ENCODE measurements at regions not wholly inside any gene's neighbourhood (a gene's known extent, or its start where the extent isn't known, plus 50 kb on each side); places are given as distances from the start of the nearest gene placed in this dataset.

GRCh38 chr3:189455641-189456417 lies 175.4 kb upstream of the TP63 start:
- no peak for DNase-seq

GRCh38 chr3:189457201-189457607 lies 174.0 kb upstream of the TP63 start:
- DNase-seq = no peak

DNA sequence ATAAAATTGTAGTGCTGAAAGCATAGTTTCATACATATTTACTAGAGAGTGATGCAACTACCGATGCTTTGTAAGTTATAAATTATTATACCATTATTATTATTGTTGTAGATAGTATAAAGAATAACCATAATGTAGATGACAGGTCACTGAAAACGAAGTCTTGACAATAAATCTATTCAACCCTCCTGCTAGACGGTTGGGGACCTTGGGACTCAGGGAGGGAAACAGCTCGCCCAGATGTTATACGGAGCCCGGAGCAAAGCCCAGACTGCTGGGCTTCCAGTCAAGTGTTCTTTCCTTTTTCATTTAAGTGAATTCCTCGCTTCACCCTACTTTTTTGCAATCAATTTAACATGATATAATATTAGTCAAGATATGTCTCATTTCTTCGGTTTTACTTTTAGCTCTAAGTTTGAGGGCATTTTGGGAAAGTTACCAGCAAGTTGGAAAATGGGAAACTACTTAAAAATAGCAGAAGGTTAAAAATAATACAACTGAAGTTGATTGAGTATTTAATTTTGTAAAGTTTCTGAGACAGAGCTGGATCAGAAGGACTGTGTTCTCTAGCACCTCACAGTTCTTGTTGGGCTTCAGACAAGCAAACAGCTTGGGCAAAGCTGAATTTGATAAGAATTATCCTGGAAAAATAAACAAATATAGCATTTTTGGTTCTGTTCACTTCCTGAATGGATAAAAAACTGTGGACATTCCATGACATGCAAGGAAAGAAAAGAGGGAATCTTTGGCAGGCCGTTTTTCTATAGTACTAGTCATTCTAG lies 173.4 kb upstream of the TP63 start:
- no peak for DNase-seq

DNA sequence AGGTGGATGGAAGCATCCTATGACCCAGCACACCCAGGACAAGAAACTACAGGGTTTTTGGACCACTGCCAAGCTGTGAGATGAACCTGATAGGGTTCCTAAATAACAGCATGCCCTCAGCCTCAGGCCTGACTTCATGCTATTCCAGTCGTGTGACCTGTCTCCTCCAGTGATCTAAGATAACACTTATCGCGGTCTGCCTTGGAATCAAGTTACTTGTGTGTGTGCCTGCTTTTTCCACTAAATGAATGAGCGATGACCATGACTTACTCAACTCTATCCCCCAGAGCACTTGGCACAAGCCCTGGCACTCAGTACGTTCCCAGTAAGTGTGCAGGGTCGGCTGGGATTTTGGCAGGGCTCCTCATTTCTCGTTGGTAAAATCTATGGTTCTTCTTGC lies 172.7 kb upstream of the TP63 start:
- DNase-seq = no peak

- DNase-seq = no peak
Observed at GRCh38 chr3:189459231-189459630, 172.0 kb upstream of the TP63 start.

GRCh38 chr3:189460511-189460910 lies 170.7 kb upstream of the TP63 start:
- no peak for DNase-seq

DNA sequence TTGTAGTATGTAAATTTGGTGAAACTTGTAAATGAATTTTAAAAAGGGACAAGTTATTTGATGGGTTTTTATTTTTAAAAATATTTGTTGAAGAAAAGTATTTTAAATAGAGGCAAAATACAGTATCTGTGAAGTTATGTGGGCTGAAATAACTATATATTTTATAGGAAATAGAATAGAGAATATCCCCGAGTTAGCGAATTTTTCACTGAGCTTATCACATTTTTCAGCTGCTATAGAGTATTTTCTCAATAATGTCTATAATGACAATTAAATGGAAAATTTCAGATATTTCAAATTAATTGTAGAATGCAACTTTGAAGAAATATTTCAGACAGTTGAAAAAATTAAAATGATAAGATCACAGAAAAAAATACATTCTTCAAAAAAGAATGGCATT lies 166.4 kb upstream of the TP63 start:
- DNase-seq = no peak

GRCh38 chr3:189466004-189466403 lies 165.2 kb upstream of the TP63 start:
- DNase-seq = no peak

DNA sequence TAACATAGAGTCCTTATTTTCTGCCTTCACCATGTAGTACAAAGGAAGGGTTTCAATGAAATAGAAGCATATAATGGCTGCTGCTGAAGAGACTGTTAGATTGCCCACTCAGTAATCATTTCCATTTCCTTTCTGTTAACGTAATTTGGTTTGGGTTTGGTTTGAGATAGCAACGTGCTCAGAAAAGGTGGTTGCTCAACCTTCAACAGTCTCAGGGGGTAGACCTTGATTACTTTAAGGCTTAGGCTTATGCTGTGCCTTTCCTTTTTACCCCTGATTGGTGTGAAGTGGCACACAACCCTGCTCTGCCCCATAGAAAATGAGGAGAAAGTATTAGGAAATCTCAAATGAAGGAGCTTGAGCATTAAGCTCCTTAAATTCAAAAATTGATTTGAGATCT lies 163.7 kb upstream of the TP63 start:
- DNase-seq = no peak

GRCh38 chr3:189474944-189475343 lies 156.2 kb upstream of the TP63 start:
- DNase-seq = no peak

DNA sequence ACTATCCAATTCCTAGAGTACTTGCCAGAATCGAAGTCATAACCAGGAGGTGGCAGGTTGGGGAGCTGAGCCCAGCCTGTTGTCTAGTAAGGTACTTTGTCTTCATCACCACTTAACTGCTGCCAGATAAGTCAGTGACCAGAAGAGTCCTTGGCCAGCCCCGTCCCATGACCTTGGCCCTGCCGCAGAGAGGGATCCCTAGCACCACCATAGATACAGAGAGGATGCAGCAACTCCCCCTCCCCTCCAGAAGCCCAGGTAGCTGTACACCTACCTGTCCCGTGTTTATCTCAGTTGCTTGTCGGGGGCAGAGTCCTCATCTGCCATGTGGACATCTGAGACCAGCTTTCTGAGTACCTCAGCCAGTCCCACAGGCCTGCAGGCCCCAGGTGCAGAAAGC lies 153.6 kb upstream of the TP63 start:
- no peak for DNase-seq

- no peak for DNase-seq
Observed at GRCh38 chr3:189486556-189486955, 144.6 kb upstream of the TP63 start.

DNA sequence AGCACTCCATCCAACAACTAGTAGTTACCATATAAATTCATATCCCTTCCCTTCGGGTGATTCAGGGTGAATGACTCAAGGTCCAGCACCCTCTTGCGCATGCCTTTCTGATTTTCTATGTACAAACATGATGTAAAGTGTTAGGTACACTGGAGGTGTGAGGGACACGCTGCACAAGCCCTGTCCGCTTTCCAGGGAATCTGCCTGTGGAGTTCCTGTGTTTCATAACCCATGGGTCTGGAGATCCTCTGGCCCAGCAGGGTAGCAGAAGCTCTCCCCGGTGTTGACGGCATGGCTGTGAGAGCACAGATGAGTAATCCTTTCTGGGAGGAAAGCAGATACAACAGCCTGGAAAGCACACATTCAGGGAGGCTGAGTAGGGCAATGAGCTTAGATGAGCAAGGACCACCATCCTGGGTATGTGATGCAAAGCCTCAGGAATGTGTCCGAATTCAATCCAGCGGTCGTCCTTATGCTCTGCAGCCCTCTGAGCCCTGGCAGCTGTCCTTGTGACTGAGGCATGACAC lies 142.9 kb upstream of the TP63 start:
- no peak for DNase-seq

DNA sequence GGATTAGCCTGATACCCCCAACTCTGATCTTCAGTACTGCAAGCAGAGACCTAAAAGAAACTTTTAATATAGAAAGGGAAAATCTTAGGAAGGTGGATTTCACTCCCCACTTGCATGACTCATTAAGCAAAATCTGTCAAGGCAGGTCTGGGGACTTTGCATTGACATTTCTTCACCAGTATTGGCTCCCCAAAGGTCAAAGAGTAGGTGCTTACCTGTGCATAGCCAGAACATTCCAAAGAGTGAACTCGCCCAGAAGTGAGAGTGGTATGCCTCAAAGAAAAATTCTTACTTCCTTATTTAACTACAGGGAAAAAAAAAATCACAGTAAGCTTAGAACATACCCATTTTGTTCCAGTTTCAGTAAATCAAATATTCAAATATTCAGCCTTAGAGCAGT lies 140.9 kb upstream of the TP63 start:
- DNase-seq = no peak

DNA sequence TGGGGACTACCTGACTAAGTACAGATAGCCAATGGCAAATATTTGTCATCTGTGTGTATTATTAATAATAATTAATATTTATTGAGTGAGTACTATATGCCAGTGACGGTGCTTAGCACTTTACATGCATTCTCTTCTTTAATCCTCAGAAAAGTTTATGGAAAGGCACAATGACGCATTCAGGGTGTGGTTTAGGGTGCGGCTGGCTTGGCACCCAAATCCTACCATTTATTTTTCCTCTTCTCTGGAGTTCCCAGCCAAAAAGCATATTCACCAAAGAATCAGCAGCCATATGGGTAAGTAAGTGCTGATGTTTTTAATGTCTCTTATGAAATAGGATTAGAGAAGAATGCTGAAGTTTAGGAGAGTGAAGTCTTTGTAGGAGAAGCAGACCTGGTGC lies 140.4 kb upstream of the TP63 start:
- DNase-seq = no peak

DNA sequence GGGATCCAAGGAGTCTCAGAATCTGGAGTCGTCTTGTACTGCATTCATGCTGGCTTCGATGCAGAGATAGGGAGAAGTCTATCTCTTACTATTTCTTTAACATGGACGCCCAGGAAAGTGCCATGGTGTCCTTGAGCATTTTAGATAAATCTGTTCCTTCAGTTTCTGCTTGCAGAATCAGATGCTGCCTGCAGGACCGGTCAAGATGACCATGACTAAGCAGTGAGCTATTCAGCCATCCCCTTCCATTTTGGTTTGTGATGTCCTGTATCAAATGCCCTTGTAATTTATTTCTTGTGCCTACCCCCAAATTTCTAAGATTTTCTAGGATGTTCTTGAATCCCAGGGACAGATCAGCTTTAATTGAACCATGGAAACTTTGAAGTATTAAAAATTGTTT lies 139.4 kb upstream of the TP63 start:
- no peak for DNase-seq

DNA sequence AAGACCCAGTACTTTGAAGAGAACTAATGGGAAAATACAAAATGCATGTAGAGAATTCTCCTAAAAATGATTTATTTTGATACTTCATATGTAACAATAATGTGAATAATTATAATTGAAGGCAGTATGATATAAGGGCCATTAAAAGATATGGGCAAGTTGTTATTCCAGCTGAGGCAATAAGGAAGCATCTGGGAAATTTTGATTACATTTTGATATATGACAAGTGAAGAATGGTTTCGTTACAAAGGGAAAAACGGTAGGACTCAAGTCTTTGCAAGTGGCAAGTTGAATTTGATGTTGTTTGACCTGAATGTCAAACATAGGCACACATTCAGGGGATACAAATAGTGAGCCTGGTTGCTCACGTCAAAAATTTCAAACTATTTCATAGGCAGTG lies 137.9 kb upstream of the TP63 start:
- DNase-seq = no peak

DNA sequence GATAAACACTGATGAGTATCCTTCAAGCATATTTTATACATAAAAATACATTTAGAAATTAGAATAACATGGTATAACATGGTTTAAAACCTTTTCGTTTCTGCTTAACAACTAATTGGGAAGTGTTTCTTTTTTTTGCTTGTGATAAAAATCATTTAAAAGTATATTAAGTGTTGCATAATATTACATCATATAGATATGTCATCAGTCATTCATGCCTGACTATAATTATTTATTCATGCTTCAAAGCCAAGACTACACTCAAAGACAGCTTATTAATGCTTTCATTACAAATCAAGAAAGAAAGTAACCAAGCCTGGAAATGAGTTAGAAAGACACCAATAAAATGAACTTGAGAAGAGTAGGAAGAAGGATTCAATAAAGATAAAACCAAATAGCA lies 136.6 kb upstream of the TP63 start:
- no peak for DNase-seq

- no peak for DNase-seq
Observed at GRCh38 chr3:189496375-189497138, 134.6 kb upstream of the TP63 start.

DNA sequence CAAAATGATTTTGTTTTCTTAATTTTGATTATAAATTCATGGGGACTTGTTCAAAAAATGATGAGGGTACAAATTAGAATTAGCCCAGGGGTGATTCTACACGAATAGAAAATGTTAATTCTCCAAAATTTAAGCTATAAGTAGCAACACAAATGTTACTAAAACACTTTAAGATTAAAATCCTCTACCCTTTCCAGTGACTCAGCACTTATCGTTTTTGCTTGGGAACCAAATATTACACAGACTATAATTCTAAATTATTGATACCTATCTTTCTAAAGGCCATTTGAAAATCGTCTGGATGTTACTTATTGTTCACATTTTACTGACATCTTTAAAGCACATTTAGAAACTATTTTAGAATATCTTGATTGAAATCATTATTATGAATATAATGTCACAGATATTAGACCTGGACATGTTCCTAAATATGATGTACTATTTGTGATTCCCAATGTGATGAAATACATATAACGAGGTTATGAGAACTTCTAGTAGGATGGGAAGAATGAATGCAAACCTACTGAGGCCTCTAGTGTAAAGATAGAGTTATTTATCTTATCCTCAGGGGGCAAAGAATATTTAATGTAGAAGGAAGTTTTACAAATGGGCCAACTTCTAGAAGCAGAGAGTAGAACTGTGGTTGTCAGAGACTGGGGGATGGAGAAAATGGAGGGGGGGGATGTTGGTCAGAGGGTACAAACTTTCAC lies 132.0 kb upstream of the TP63 start:
- no peak for DNase-seq

DNA sequence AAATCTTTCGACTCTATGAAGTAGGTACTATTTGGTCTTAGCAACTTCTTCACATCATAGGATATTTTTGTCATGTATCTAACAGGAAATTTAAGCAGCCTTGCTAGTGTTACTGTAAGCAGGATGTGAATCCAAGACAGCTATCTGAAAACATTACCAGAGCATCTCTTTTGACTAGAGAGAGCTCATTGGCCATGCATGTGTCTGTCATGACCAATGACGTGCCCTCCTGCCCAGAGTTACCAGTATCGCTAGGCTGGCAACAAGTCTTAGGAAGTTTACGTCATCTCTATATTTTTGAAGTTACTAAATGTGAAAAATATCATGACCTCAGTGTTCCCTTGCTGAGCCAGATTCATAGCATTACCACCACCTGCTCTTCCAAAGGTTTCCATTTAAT lies 130.9 kb upstream of the TP63 start:
- DNase-seq = no peak

DNA sequence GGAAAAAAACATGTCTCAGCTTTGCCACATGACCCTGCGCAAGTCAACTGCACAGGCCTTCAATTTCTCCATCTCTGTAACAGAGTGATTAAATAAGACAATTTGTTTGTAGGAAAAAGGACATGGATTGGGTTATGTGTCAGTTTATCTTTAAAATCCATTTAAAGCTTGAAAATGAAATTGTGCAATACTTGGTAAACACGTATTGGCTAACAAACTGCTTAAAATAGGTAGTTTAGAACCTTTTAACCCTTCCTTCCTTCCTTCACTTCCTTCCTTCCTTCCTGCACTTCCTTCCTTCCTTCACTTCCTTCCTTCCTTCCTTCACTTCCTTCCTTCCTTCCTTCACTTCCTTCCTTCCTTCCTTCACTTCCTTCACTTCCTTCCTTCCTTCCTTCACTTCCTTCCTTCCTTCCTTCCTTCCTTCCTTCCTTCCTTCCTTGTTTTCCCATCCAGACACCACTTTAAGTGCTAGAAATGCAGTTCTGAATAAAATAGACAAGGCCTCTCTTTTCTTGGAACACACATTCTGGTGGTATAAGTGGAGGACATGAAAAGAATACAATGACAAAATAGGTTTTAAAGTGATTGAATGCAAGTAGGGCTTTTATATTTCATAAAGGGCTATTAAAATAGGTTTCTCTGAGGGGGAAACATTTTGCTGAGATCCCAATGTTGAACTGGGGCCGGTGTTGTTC lies 130.2 kb upstream of the TP63 start:
- no peak for DNase-seq

Measured in NCI-H1417 treated with DMSO at 0.1 percent for 48 hours (cell line).